ENCODE measurements at regions not wholly inside any gene's neighbourhood (a gene's known extent, or its start where the extent isn't known, plus 50 kb on each side); places are given as distances from the start of the nearest gene placed in this dataset.

- TF ChIP-seq ZXDB (tag by site-specific recombination; IDR thresholded peaks at IDR 0.05) (no peak), ZBTB49 (tag by site-specific recombination; IDR thresholded peaks at IDR 0.05; ENCODE audit: low read depth) (no peak), CTCF (tag by site-specific recombination; IDR thresholded peaks at IDR 0.05) (no peak), ZNF202 (tag by site-specific recombination; IDR thresholded peaks at IDR 0.05; ENCODE audit: borderline replicate concordance) (no peak), YY1 (tag by site-specific recombination; IDR thresholded peaks at IDR 0.05) (no peak), ZNF416 (tag by site-specific recombination; IDR thresholded peaks at IDR 0.05) (no peak), ZNF629 (tag by site-specific recombination; IDR thresholded peaks at IDR 0.05) (no peak), ZNF10 (tag by site-specific recombination; IDR thresholded peaks at IDR 0.05) (no peak), KLF16 (tag by site-specific recombination; IDR thresholded peaks at IDR 0.05) (no peak), ZNF473 (tag by site-specific recombination; IDR thresholded peaks at IDR 0.05) (no peak), ATF2 (tag by site-specific recombination; IDR thresholded peaks at IDR 0.05; ENCODE audit: low read depth) (no peak), GLIS1 (tag by site-specific recombination; IDR thresholded peaks at IDR 0.05) (no peak), ZBTB11 (tag by site-specific recombination; conservative IDR thresholded peaks at IDR 0.05; ENCODE audit: low read depth) (no peak), ZSCAN16 (tag by site-specific recombination; IDR thresholded peaks at IDR 0.05) (no peak)
Measured at GRCh38 chr9:88237991-88238571, 99.8 kb upstream of the SPATA31C2 start.

Data from HEK293 (cell line).